Lower leg skin (tissue), 4 donors: ENCODE measurements at regions not wholly inside any gene's neighbourhood (a gene's known extent, or its start where the extent isn't known, plus 50 kb on each side); places are given as distances from the start of the nearest gene placed in this dataset.

Experiments used
- DNase-seq, 2 donors: peaks; one replicate each; pipeline ENCODE4 v3.0.0-alpha.2; 2019; ENCODE audit warnings: low spot score in 2 of 2
- H3K4me3 ChIP-seq: fragments of 200-600 bp; sonication (generic); 2 replicates; pipeline ENCODE4 v1.5.1; 2017; ENCODE audit warnings: mild to moderate bottlenecking, low read depth; ENCODE audit not compliant: poor library complexity, severe bottlenecking
- CTCF ChIP-seq, 3 donors: fragments of 450-650 bp; IDR thresholded peaks; one replicate each; pipeline ENCODE4 v1.5.1; 2016; ENCODE audit warnings: antibody characterized with exemption in 3 of 3, mild to moderate bottlenecking in 3 of 3, moderate library complexity in 2 of 3
- POLR2A ChIP-seq, 2 donors: fragments of 450-650 bp; IDR thresholded peaks; one replicate each; pipeline ENCODE4 v1.6.1; 2016 to 2017; ENCODE audit warnings: antibody characterized with exemption in 2 of 2, mild to moderate bottlenecking in 1 of 2, moderate library complexity in 1 of 2
- WGBS, 2 donors: methylation state at CpG; one replicate each; pipeline ENCODE4 v1.1.5; 2018; 5-methylcytosine and 5-hydroxymethylcytosine counted together
- intact Hi-C: fragments of 100-400 bp; cut with DNase I; formaldehyde crosslinking; loops from one replicate; pipeline ENCODE4 v1.15.0; 2023; ENCODE audit warnings: low total_unique reads

GRCh38 chr9:115300116-115300515 lies 182.2 kb upstream of the TNC start:
- intact Hi-C loops = no loop called here
- H3K4me3 ChIP-seq = no peak overlapping the region
- no peak for DNase-seq
- TF ChIP-seq POLR2A (IDR thresholded peaks at IDR 0.05) = no peak
- TF ChIP-seq CTCF (IDR thresholded peaks at IDR 0.05) = no peak
- 76 to 83% methylated on average over 1 of the region's 1 CpG for WGBS, 2 donors

GRCh38 chr9:115300874-115301273 lies 182.9 kb upstream of the TNC start:
- intact Hi-C loops = no loop called here
- 58 to 70% methylated on average over 2 of the region's 2 CpGs for WGBS, 2 donors
- no peak for TF ChIP-seq CTCF (IDR thresholded peaks at IDR 0.05)
- no peak for TF ChIP-seq POLR2A (IDR thresholded peaks at IDR 0.05)
- no peak for DNase-seq
- H3K4me3 ChIP-seq = no peak overlapping the region

- WGBS, 2 donors = 85 to 86% methylated on average over 5 of the region's 5 CpGs
- intact Hi-C loops = no loop called here
Measured at GRCh38 chr9:115301581-115301980, 183.6 kb upstream of the TNC start.

GRCh38 chr9:115305543-115305942 lies 187.6 kb upstream of the TNC start:
- 35 to 45% methylated on average over 3 of the region's 3 CpGs for WGBS, 2 donors
- H3K4me3 ChIP-seq = no peak overlapping the region
- intact Hi-C loops = no loop called here
- DNase-seq = no peak
- TF ChIP-seq CTCF (IDR thresholded peaks at IDR 0.05) (no peak), POLR2A (IDR thresholded peaks at IDR 0.05) (no peak)

More at GRCh38 chr9:115301581-115301980, 183.6 kb upstream of the TNC start:
- no peak for TF ChIP-seq POLR2A (IDR thresholded peaks at IDR 0.05)
- TF ChIP-seq CTCF (IDR thresholded peaks at IDR 0.05) = no peak
- no peak for DNase-seq
- no peak overlapping the region for H3K4me3 ChIP-seq

- intact Hi-C loops = no loop called here
- TF ChIP-seq CTCF (IDR thresholded peaks at IDR 0.05) (no peak), POLR2A (IDR thresholded peaks at IDR 0.05) (no peak)
- DNase-seq = no peak
Measured at GRCh38 chr9:115306865-115307264, 188.9 kb upstream of the TNC start.

GRCh38 chr9:115313545-115313944 lies 195.6 kb upstream of the TNC start:
- intact Hi-C loops = no loop called here

More at GRCh38 chr9:115306865-115307264, 188.9 kb upstream of the TNC start:
- 53 to 59% methylated on average over 2 of the region's 2 CpGs for WGBS, 2 donors
- no peak overlapping the region for H3K4me3 ChIP-seq

More at GRCh38 chr9:115313545-115313944, 195.6 kb upstream of the TNC start:
- no peak overlapping the region for H3K4me3 ChIP-seq
- TF ChIP-seq CTCF (IDR thresholded peaks at IDR 0.05) (no peak), POLR2A (IDR thresholded peaks at IDR 0.05) (no peak)
- no peak for DNase-seq
